ENCODE measurements at regions not wholly inside any gene's neighbourhood (a gene's known extent, or its start where the extent isn't known, plus 50 kb on each side); places are given as distances from the start of the nearest gene placed in this dataset.

DNA sequence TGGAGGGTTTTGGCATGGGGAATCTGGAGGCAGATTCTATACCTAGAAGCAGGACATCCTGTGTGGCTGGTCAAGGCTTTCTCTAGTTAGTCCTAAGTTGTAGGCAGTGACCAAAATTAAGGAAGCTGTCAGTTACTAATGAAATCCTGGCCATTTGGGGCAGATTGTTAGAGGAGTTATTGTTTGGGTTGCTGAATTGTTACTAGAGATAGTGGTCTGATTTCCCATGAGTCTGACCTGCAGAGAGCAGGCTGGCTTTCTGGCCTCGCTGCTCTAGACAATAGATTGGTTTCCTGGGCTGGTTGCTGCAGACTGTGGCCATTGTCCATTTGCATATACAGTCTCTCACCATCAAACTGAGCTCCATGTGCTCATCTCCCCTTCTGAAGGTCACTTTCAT, 205.0 kb upstream of the SASH1 start:
- Mint-ChIP-seq H3K4me3 (no peak overlapping the region), H3K4me1 (ENCODE audit: low read depth) (no peaks in the 10 kb centered on the region), H3K36me3 (ENCODE audit: low read depth) (no peaks in the 10 kb centered on the region), H3K27ac (no peak overlapping the region), H3K27me3 (peaks cover 10% of the 10 kb centered on the region), H3K9me3 (peaks cover 11% of the 10 kb centered on the region)

DNA sequence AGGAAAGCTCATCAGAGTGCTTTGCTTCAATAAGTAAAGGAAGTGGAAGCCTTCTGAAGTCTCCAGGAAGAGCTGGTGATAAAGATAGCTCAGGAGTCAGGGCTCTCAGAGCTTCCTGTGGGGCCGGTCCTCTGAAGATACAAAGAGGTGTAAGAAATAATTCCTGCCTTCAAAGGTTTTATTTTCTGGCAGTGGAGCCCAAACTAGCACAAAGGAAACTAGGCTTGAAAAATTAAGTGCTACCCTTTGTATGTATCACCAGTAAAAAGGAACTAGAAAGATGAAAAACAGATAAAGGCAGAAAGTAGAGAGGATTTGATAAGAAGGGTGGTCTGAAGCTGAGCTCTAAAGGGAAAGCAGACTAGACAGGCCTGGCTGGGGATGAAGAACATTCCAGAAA, 204.1 kb upstream of the SASH1 start:
- no peak overlapping the region for H3K4me3 Mint-ChIP-seq
- peaks cover 11% of the 10 kb centered on the region for H3K9me3 Mint-ChIP-seq
- no peaks in the 10 kb centered on the region for H3K36me3 Mint-ChIP-seq (ENCODE audit: low read depth)
- H3K27me3 Mint-ChIP-seq = peaks cover 16% of the 10 kb centered on the region
- no peak overlapping the region for H3K27ac Mint-ChIP-seq
- no peaks in the 10 kb centered on the region for H3K4me1 Mint-ChIP-seq (ENCODE audit: low read depth)

DNA sequence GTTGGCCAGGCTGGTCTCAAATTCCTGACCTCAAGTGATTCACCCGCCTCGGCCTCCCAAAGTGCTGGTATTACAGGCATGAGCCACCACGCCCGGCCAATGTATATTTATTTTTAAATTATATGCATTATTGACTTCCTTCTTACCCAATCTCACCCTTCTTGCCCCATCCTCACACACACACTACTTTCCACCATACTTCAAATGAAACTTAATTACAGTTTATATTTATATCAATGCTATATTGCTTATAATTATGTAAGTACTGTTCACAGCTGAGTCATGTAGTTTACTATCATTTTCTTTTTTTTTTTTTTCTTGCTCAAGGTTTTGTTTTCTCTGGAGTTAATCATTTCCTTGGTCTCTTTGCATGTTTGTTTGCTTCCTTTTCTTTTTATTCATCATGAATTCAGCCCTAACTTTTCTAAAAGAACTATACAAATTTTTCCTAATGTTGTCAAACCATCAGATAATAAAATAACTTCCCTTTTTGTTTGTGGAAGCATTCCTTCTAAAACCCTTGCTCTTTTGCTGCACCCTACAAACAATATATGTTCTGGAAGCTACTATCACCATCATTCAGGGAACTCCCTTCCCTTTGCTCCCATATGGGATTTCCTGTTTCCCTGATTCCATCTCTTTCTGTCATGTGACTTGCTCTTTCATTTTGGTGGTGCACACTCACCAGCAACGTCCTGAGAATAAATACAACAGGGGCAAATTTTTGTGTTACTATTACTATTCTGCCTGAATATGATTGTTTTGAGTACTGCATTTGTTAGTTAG, 201.7 kb upstream of the SASH1 start:
- no peak overlapping the region for H3K27ac Mint-ChIP-seq
- peaks cover 1% of the 10 kb centered on the region for H3K4me1 Mint-ChIP-seq (ENCODE audit: low read depth)
- H3K36me3 Mint-ChIP-seq (ENCODE audit: low read depth) = no peaks in the 10 kb centered on the region
- H3K27me3 Mint-ChIP-seq = peaks cover 15% of the 10 kb centered on the region
- H3K4me3 Mint-ChIP-seq = no peak overlapping the region
- peaks cover 11% of the 10 kb centered on the region for H3K9me3 Mint-ChIP-seq

DNA sequence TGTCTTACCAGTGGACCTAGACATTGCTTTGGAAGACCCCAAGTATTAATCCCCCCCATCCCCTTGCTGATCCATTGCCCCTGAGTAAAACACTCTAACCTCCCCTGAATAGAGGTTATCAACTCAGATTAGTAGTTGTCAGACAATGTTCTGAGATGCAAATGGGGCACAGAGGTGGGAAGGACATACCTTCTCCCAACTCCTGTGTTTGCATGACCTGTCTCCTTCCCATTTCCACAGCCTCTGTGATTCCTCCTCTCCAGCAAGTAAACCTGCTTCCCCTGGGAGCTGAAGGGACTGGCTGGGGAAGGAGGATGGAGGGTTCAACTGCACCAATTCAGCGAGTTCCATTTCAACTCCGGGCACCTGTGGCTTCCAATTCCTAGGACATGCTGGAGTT, 199.8 kb upstream of the SASH1 start:
- Mint-ChIP-seq H3K27me3 (peaks cover 15% of the 10 kb centered on the region), H3K27ac (no peak overlapping the region), H3K4me3 (no peak overlapping the region), H3K9me3 (peaks cover 3% of the 10 kb centered on the region), H3K4me1 (ENCODE audit: low read depth) (peaks cover 13% of the 10 kb centered on the region), H3K36me3 (ENCODE audit: low read depth) (no peaks in the 10 kb centered on the region)

DNA sequence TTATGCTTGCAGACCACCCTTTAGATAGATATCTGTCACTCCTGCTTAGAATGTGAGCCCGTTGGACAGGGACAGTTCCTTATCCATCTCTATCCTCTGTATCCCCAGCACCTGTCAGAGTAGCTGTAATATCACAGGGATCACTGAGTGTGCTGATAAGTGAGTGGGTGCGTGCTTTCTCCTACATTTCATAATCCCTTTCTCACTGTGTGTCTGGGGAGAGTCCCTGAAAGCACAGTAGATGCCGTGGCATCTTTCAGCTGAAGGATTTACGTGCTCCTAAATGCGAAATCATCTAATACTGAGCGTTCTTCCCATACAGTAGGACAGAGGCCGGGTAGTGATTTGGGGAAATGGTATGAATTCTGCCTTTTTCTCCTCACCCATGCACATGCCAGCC, 198.9 kb upstream of the SASH1 start:
- no peaks in the 10 kb centered on the region for H3K9me3 Mint-ChIP-seq
- no peak overlapping the region for H3K4me3 Mint-ChIP-seq

DNA sequence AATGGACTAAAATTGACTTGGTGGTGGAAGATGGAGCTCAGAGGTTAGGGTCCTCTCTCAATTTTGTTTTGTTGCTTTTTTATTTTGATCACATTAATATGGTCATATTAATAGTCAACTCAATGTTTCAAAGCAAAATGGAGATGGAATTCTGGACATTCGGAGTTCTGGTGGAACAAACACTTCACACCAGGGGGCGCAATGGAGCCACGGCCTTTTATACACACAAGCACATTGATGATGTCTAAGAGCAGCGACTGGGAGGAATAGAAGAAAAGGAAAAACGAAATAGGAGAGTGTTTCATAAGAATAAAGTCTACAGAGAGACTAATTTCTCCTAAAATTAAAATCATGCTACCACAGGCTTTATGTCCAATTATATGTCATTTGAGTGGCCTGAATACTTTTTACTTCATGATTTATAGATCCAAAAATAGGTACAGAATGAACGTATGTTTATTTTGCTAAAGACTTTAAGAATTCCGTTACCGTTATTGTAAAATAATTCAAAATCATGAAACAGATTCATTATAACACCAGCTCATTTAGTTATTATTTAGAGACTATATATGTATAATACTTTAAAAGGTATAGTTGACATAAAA, 197.6 kb upstream of the SASH1 start:
- Mint-ChIP-seq H3K36me3 (ENCODE audit: low read depth) (no peaks in the 10 kb centered on the region), H3K9me3 (no peaks in the 10 kb centered on the region), H3K27me3 (peaks cover 15% of the 10 kb centered on the region), H3K27ac (no peak overlapping the region), H3K4me1 (ENCODE audit: low read depth) (peaks cover 13% of the 10 kb centered on the region), H3K4me3 (no peak overlapping the region)

More for the DNA sequence above, 198.9 kb upstream of the SASH1 start:
- Mint-ChIP-seq H3K36me3 (ENCODE audit: low read depth) (no peaks in the 10 kb centered on the region), H3K4me1 (ENCODE audit: low read depth) (peaks cover 13% of the 10 kb centered on the region), H3K27me3 (peaks cover 15% of the 10 kb centered on the region), H3K27ac (no peak overlapping the region)

DNA sequence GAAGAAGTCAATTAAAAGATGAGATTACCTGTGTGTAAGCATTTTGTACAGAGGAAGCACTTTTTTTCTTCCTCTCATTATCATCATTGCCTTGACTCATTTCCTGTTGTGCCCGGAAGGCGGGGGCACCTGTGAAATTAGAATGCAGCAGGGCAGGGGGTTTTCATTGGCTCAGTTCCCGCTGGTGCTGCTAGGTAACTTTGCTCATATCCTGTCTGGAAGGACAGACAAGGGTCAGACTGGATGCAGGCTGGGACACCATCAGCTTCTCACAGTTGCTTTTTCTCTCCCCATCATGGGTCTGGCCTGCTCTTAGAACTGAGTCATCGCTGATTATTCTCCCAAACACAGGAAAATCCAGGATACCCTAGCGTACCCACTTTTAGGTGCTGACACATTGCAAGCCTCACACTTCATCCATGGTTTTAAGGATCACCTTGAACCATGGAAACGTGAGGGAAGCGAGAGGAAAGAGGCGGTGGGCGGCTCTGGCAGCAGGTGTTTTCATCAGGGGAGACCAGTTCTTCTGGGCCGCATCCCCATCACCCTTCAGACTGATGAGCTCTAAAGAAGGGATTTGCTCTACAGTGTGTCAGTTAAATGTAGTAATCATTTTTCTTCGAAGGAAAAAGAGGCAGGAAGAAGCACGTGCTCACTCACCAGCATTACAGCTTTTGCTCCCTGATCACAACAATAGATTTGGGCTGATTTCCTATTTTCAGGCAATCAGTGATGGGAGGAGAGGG, 195.7 kb upstream of the SASH1 start:
- peak overlapping the region; percentile 53 for H3K4me3 Mint-ChIP-seq
- H3K27me3 Mint-ChIP-seq = peaks cover 18% of the 10 kb centered on the region
- no peaks in the 10 kb centered on the region for H3K36me3 Mint-ChIP-seq (ENCODE audit: low read depth)
- H3K9me3 Mint-ChIP-seq = no peaks in the 10 kb centered on the region
- peaks cover 13% of the 10 kb centered on the region for H3K4me1 Mint-ChIP-seq (ENCODE audit: low read depth)
- peak overlapping the region; percentile 70 for H3K27ac Mint-ChIP-seq

DNA sequence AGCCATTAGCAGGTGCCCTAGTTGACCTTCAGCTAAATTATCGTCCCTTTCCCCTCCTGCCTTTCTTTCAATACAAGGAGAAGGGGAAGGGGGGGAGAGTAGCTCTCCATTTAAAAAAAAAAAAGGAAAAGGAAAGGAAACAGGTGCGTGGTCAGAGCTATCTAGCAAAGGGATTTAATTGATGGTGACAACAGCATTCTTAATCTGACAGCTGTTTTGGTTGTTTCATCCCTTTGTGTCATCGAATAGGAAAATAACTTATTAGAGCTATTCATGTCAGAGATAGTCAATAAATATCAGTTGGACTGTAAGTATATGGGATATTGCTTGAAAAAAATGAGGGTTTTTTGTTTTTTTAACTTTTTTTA, 195.2 kb upstream of the SASH1 start:
- Mint-ChIP-seq H3K4me1 (ENCODE audit: low read depth) (peaks cover 13% of the 10 kb centered on the region), H3K36me3 (ENCODE audit: low read depth) (no peaks in the 10 kb centered on the region), H3K27me3 (peaks cover 22% of the 10 kb centered on the region), H3K27ac (no peak overlapping the region), H3K4me3 (no peak overlapping the region), H3K9me3 (no peaks in the 10 kb centered on the region)

DNA sequence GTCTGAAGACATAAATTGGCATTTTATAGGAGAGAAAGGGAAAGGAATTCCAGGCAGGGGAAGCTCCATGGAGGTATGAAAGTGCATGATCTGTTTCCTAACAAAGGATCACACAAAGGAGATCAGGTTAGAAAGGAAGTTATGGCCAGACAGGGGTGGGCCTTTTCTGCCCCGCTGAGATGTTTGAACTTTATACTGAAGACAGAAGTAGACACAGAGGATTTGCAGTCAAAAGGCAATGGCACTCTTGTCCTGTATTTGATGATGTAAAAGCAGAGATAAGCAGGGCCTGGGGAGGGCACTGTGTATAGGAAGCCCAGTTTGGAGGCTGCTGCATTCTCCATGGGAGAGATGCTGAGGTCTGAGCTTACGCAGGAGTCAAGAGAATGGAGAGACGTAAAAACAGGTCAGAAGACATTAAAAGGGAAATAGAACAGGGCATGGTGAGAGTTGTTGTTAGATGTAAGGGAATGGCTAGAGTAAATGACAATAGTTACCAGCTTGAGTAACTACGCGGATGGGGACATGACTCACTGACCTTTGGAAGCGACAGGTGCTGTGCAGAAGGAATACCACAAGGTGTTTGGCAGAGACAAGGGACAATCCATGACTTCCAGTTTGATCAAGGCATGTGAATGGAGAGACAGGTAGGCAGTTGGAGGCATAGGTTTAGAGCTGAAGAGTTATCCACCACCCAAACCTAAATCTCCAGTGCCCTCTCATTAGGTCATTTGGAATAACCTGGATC, 190.6 kb upstream of the SASH1 start:
- Mint-ChIP-seq H3K4me1 (ENCODE audit: low read depth) (peaks cover under 1% of the 10 kb centered on the region), H3K27me3 (peaks cover 15% of the 10 kb centered on the region), H3K27ac (no peak overlapping the region), H3K36me3 (ENCODE audit: low read depth) (no peaks in the 10 kb centered on the region), H3K4me3 (no peak overlapping the region), H3K9me3 (no peaks in the 10 kb centered on the region)

DNA sequence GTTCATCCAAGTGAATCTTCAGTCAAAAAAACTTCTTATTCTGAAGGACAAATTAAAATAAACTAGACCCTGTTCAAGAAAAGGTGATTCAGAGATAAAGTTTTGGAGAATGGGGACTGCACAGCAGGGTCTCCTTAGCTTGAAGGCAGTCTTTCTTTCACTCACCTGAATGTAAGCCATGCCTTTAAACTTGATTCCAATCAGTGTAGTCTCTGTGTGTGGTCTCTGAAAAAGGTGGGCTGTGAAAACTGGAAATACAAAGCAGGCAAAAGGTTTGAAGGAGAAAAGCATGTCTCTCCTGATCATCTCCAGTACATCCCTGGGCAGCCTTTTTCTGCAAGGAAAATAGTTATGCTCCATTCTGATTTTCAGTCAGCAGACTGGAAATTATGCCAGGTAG, 188.0 kb upstream of the SASH1 start:
- H3K4me3 Mint-ChIP-seq = no peak overlapping the region
- H3K27me3 Mint-ChIP-seq = peaks cover 15% of the 10 kb centered on the region
- no peak overlapping the region for H3K27ac Mint-ChIP-seq
- no peaks in the 10 kb centered on the region for H3K9me3 Mint-ChIP-seq
- no peaks in the 10 kb centered on the region for H3K36me3 Mint-ChIP-seq (ENCODE audit: low read depth)
- H3K4me1 Mint-ChIP-seq (ENCODE audit: low read depth) = no peaks in the 10 kb centered on the region

DNA sequence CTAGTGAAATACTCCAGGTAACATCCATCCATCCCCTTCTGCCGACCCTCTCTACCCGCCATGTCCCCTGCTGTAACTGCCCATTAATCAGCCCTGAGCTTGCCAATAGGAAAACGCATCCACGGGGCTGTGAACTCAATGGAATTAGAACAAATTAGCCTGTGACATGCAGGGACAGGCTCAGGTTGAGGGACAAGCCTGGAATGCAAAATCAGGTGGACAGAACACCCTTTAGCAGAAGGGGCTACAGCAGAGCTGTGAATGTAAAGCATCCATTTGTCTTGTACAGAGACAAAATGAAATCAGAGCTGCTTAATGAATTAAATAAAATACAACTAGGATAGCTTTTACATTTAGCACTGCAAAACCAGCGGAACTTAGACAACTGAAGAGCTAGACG, 187.3 kb upstream of the SASH1 start:
- Mint-ChIP-seq H3K9me3 (no peaks in the 10 kb centered on the region), H3K4me1 (ENCODE audit: low read depth) (no peaks in the 10 kb centered on the region), H3K27ac (no peak overlapping the region), H3K36me3 (ENCODE audit: low read depth) (no peaks in the 10 kb centered on the region), H3K4me3 (no peak overlapping the region), H3K27me3 (peaks cover 15% of the 10 kb centered on the region)

DNA sequence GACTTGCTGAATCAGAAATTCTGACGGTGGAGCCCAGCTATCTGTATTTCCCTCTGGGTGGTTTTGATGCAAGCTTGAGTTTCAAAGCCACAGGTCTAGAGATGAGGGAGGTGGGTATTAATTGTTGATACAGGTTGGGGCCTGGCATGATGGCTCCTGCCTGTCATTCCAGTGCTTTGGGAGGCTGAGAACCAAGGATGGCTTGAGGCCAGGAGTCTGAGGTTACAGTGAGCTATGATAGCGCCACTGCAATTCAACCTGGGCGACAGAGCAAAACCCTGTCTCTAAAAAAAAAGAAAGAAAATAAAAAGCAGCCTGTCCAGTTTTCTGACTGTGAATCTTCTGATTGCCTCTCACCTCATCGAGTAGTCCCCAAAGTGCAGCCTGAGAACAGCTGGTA, 184.8 kb upstream of the SASH1 start:
- Mint-ChIP-seq H3K9me3 (no peaks in the 10 kb centered on the region), H3K27me3 (peaks cover 4% of the 10 kb centered on the region), H3K36me3 (ENCODE audit: low read depth) (no peaks in the 10 kb centered on the region), H3K4me1 (ENCODE audit: low read depth) (no peaks in the 10 kb centered on the region), H3K4me3 (no peak overlapping the region), H3K27ac (no peak overlapping the region)

DNA sequence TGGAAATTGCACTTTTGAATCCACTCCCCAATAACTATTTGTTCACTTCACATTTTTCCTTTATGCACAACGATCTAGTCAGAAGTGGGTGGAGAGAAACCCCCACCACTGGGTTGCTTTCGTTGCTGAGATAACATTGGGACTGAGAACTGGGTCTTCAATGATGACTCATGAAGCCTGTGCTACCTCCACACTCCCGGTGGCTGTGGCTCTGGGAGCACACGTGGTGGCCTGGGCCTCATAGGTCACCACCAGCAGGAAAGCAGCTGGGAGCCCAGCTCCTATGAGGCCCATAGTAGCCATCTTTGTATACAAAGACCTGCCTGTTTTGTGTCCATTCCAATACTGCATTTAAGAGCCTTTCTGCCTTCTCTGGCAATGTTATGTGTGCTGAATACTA, 178.0 kb upstream of the SASH1 start:
- Mint-ChIP-seq H3K27me3 (peaks cover 11% of the 10 kb centered on the region), H3K36me3 (ENCODE audit: low read depth) (no peaks in the 10 kb centered on the region), H3K4me1 (ENCODE audit: low read depth) (no peaks in the 10 kb centered on the region), H3K27ac (no peak overlapping the region), H3K4me3 (no peak overlapping the region), H3K9me3 (no peaks in the 10 kb centered on the region)

DNA sequence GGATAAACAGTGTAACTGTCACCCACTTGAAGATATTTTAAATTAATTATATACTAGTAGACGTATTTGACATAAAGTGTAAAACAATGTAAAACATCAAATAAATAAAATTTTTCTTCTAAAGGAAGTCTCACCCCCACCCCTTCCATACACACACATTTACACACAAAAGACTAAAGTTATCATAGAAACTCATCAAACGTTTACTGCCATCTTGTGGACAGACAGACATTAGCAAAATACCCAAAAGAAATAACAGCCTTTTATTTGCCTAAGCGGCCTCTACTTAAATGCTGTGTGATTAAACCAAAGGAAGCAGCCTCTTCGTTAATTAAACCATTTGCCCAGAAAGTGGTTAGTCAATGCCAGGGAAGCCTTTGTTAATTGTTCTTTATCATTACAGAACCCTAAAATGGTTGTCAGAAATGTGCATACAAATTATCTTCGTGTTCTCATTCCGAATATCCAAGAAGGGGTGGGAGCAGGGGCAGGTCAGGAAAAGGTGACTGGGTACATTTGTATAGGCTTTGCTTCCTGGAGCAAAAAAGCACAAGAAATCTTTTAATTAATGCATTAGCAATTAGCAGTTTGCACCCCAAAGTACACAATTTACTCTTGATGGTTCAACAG, 176.2 kb upstream of the SASH1 start:
- Mint-ChIP-seq H3K4me3 (no peak overlapping the region), H3K27ac (no peak overlapping the region), H3K9me3 (no peaks in the 10 kb centered on the region), H3K4me1 (ENCODE audit: low read depth) (no peaks in the 10 kb centered on the region), H3K27me3 (peaks cover 11% of the 10 kb centered on the region), H3K36me3 (ENCODE audit: low read depth) (no peaks in the 10 kb centered on the region)

Measured in stimulated activated naive CD8-positive, alpha-beta T cell treated with anti-CD3 and anti-CD28 coated beads, Interleukin-15, Interleukin-2, amounts not matched to agents 100 ng/mL and 50 ng/mL, for 24 hours (primary cell).